Testis (tissue), 2 donors: ENCODE measurements at regions not wholly inside any gene's neighbourhood (a gene's known extent, or its start where the extent isn't known, plus 50 kb on each side); places are given as distances from the start of the nearest gene placed in this dataset.
A peak's percentile ranks its signal among the peaks of the same experiment; 100 is the strongest.
"Not testable (repeated sequence)": the region's sequence is repeated elsewhere in the genome, so short reads cannot be mapped to it uniquely, and the experiment has no call there.

Experiments
- DNase-seq: peaks from one replicate; pipeline ENCODE4 v3.0.0-alpha.2; 2019
- H3K27ac ChIP-seq, 2 donors: fragments of 200-600 bp; sonication (generic); one replicate each; pipeline ENCODE4 v1.5.1; 2019
- H3K27me3 ChIP-seq: fragments of 200-600 bp; sonication (generic); one replicate; pipeline ENCODE4 v1.5.1; 2019
- H3K36me3 ChIP-seq: fragments of 200-600 bp; sonication (generic); one replicate; pipeline ENCODE4 v1.5.1; 2017; ENCODE audit warnings: low read depth; ENCODE audit errors: missing control alignments
- H3K4me1 ChIP-seq: fragments of 200-600 bp; sonication (generic); one replicate; pipeline ENCODE4 v1.5.1; 2019
- H3K4me3 ChIP-seq, 2 donors: fragments of 200-600 bp; sonication (generic); one replicate each; pipeline ENCODE4 v1.5.1; 2017 to 2019
- H3K9me3 ChIP-seq: fragments of 200-600 bp; sonication (generic); one replicate; pipeline ENCODE4 v1.5.1; 2017
- CTCF ChIP-seq, 3 experiments: fragments of 450-650 bp in 2 of 3; fragments of 200-600 bp in 1 of 3; sonication (generic) in 1 of 3; IDR thresholded peaks; one replicate each; pipeline ENCODE4 v1.5.1; 2016 to 2019; ENCODE audit warnings: antibody characterized with exemption in 3 of 3, mild to moderate bottlenecking in 2 of 3, moderate library complexity in 1 of 3
- POLR2A ChIP-seq: fragments of 450-650 bp; IDR thresholded peaks from one replicate; pipeline ENCODE4 v1.6.1; 2017; ENCODE audit warnings: antibody characterized with exemption, mild to moderate bottlenecking, moderate library complexity
- WGBS, 2 donors: methylation state at CpG; one replicate each; pipeline ENCODE4 v1.1.5; 2018; 5-methylcytosine and 5-hydroxymethylcytosine counted together
- intact Hi-C: fragments of 100-400 bp; cut with DNase I; formaldehyde crosslinking; loops from one replicate; pipeline ENCODE4 v1.15.1; 2023; ENCODE audit warnings: low total_unique reads

GRCh38 chr5:75885849-75886596 is 168.8 kb upstream of the POC5 start:
- H3K4me1 ChIP-seq = no peaks in the 10 kb centered on the region
- H3K27me3 ChIP-seq = no peaks in the 10 kb centered on the region
- H3K4me3 ChIP-seq = no peak overlapping the region
- peak in 1 of 3 experiments; percentile 27 for TF ChIP-seq CTCF (IDR thresholded peaks at IDR 0.05)
- TF ChIP-seq POLR2A = no peak
- no peaks in the 10 kb centered on the region for H3K36me3 ChIP-seq
- H3K27ac ChIP-seq = no peak overlapping the region
- peak; percentile 50 for DNase-seq
- intact Hi-C loops = no loop called here
- WGBS, 2 donors = 69 to 73% methylated on average over 2 of the region's 2 CpGs
- H3K9me3 ChIP-seq = no peaks in the 10 kb centered on the region

- 92 to 100% methylated on average over 1 of the region's 1 CpG for WGBS, 2 donors
- no peak for DNase-seq
- Histone ChIP-seq H3K36me3 (no peaks in the 10 kb centered on the region), H3K27me3 (no peaks in the 10 kb centered on the region), H3K4me1 (no peaks in the 10 kb centered on the region), H3K9me3 (no peaks in the 10 kb centered on the region), H3K27ac (no peak overlapping the region), H3K4me3 (no peak overlapping the region)
- no peak for TF ChIP-seq POLR2A
- TF ChIP-seq CTCF (IDR thresholded peaks at IDR 0.05) = no peak
- intact Hi-C loops = no loop called here
These were observed 168.1 kb upstream of the POC5 start for GRCh38 chr5:75885321-75885720.

- no peak overlapping the region for H3K27ac ChIP-seq
- WGBS, 2 donors = 71 to 75% methylated on average over 2 of the region's 2 CpGs
- no peaks in the 10 kb centered on the region for H3K4me1 ChIP-seq
- TF ChIP-seq POLR2A (no peak), CTCF (IDR thresholded peaks at IDR 0.05) (no peak)
- intact Hi-C loops = no loop called here
- DNase-seq = no peak
- H3K27me3 ChIP-seq = no peaks in the 10 kb centered on the region
- no peaks in the 10 kb centered on the region for H3K36me3 ChIP-seq
- H3K9me3 ChIP-seq = no peaks in the 10 kb centered on the region
- H3K4me3 ChIP-seq = no peak overlapping the region
These were observed 152.7 kb upstream of the POC5 start for GRCh38 chr5:75869891-75870290.

- no peaks in the 10 kb centered on the region for H3K9me3 ChIP-seq
- H3K4me1 ChIP-seq = no peaks in the 10 kb centered on the region
- H3K27me3 ChIP-seq = no peaks in the 10 kb centered on the region
- WGBS, 2 donors = 90 to 93% methylated on average over 5 of the region's 5 CpGs
- H3K27ac ChIP-seq = no peak overlapping the region
- no peak for DNase-seq
- no peaks in the 10 kb centered on the region for H3K36me3 ChIP-seq
- intact Hi-C loops = no loop called here
- no peak for TF ChIP-seq CTCF (IDR thresholded peaks at IDR 0.05)
- TF ChIP-seq POLR2A = no peak
- H3K4me3 ChIP-seq = no peak overlapping the region
These were observed 145.6 kb upstream of the POC5 start for GRCh38 chr5:75862872-75863271.

- WGBS, 2 donors = 37 to 40% methylated on average over 11 of the region's 11 CpGs
- intact Hi-C loops, H3K4me3 ChIP-seq, H3K27ac ChIP-seq, DNase-seq, H3K27me3 ChIP-seq, H3K4me1 ChIP-seq, H3K36me3 ChIP-seq, H3K9me3 ChIP-seq: not testable (repeated sequence)
These were observed 142.4 kb upstream of the POC5 start for GRCh38 chr5:75859621-75860020.
